Subcutaneous abdominal adipose tissue (tissue), 5 donors: ENCODE measurements at regions not wholly inside any gene's neighbourhood (a gene's known extent, or its start where the extent isn't known, plus 50 kb on each side); places are given as distances from the start of the nearest gene placed in this dataset.
"Not testable (repeated sequence)": the region's sequence is repeated elsewhere in the genome, so short reads cannot be mapped to it uniquely, and the experiment has no call there.

Experiments used
- H3K27ac ChIP-seq: one replicate; pipeline ENCODE4 v1.7.0; 2013; ENCODE audit warnings: low read depth, mild to moderate bottlenecking, inconsistent platforms, low read length, moderate library complexity
- H3K27me3 ChIP-seq, 5 donors: one replicate each; pipeline ENCODE4 v1.7.0; 2013; ENCODE audit warnings: low read length in 5 of 5, inconsistent platforms in 1 of 5; ENCODE audit not compliant: control insufficient read depth in 5 of 5, insufficient read depth in 4 of 5
- H3K36me3 ChIP-seq, 5 donors: one replicate each; pipeline ENCODE4 v1.7.0; 2013; ENCODE audit warnings: low read length in 5 of 5; ENCODE audit not compliant: control insufficient read depth in 5 of 5, insufficient read depth in 5 of 5
- H3K4me1 ChIP-seq, 5 donors: one replicate each; pipeline ENCODE4 v1.7.0; 2013; ENCODE audit warnings: low read length in 5 of 5, mild to moderate bottlenecking in 3 of 5, moderate library complexity in 1 of 5; ENCODE audit not compliant: control insufficient read depth in 5 of 5, insufficient read depth in 5 of 5
- H3K4me3 ChIP-seq, 5 donors: one replicate each; pipeline ENCODE4 v1.7.0; 2013; ENCODE audit warnings: low read length in 5 of 5, low read depth in 1 of 5
- H3K9ac ChIP-seq, 5 donors: one replicate each; pipeline ENCODE4 v1.7.0; 2013; ENCODE audit warnings: low read length in 5 of 5, mild to moderate bottlenecking in 4 of 5, moderate library complexity in 3 of 5
- H3K9me3 ChIP-seq, 5 donors: one replicate each; pipeline ENCODE4 v1.7.0; 2013; ENCODE audit warnings: low read length in 5 of 5; ENCODE audit not compliant: control insufficient read depth in 5 of 5
- donor health status: healthy.
- donor health status: healthy.
- donor health status: healthy.
- donor health status: healthy.
- donor health status: healthy.

DNA sequence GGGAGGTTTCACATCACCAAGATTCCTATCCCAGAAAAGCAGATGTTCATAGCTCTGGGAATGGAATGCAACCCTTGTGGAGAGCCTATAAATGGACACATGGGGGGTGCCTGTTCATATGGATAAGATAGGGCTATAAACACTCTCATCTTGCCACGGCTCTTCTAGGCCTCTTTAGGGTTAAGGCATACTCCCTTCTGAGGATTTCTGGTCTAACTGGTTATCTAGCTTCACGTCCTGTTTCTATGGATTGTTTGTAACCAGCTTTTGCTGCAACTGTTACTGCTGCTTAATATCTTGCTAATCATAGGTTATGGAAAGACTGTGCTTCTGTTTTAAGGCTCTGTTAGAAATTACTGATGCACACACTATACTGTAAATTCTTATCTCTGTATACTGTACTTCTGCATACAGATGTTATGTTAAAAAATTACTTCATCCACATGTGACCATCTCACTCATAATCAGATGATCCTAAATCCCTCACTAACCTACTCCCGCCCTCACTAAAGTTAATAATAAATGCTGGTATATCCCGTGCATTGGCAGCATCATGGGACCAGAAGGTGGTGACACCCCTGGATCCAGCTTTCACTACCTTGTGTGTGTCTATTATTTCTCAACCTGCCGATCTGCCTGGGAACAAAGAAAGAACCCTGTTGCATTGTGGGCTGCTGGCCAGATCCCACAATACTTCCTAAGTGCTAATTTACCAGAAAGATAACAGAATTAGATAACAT, 68.7 kb downstream of the PRKAB2 start:
- not testable (repeated sequence) for H3K4me1 ChIP-seq, H3K27ac ChIP-seq, H3K36me3 ChIP-seq, H3K9ac ChIP-seq, H3K27me3 ChIP-seq, H3K4me3 ChIP-seq, H3K9me3 ChIP-seq

DNA sequence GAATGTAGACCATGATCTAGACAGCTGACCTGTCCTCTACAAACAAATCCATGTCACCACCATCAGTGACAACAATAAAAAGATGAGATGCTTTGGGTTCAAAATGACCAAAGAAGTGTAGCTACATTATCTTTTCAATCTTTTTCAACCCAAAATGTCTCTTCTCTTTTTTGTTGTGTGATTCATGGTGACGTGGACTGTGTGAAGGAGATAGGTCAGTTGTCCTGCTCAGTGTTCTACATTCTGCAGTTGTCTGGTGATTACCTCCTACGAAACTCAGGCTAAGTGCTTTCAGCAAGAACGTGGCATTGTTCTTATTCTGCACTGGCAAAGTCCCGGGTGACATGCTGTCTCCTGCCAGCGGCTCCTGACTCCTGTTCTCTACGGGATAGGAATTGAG, 73.1 kb downstream of the PRKAB2 start:
- no peaks in the 10 kb centered on the region for H3K4me1 ChIP-seq
- H3K36me3 ChIP-seq, result no peaks in the 10 kb centered on the region
- no peak overlapping the region for H3K9ac ChIP-seq
- H3K27me3 ChIP-seq, result no peaks in the 10 kb centered on the region
- no peaks in the 10 kb centered on the region for H3K9me3 ChIP-seq
- no peak overlapping the region for H3K27ac ChIP-seq
- H3K4me3 ChIP-seq, result no peak overlapping the region

DNA sequence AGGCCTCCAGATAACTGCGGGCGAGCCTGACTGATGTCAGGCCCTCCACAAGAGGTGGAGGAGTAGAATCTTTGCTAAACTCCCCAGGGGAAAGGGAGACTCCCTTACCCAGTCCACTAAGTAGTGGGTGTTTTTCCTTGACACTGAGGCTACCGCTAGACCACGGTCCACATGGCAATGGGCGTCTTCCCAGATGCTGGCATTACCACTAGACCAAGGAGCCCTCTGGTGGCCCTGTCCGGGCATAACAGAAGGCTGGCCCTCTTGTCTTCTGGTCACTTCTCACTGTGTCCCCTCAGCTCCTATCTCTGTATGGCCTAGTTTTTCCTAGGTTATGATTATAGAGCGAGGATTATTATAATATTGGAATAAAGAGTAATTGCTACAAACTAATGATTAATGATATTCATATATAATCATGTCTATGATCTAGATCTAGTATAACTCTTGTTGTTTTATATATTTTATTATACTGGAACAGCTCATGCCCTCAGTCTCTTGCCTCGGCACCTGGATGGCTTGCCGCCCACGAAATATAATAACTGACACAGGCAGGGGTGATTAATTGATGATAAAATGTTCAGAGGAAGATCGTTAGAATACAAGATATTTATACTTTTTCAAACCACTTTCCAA, 73.8 kb downstream of the PRKAB2 start:
- not testable (repeated sequence) for H3K4me1 ChIP-seq, H3K36me3 ChIP-seq, H3K27ac ChIP-seq, H3K9ac ChIP-seq, H3K27me3 ChIP-seq, H3K4me3 ChIP-seq, H3K9me3 ChIP-seq

DNA sequence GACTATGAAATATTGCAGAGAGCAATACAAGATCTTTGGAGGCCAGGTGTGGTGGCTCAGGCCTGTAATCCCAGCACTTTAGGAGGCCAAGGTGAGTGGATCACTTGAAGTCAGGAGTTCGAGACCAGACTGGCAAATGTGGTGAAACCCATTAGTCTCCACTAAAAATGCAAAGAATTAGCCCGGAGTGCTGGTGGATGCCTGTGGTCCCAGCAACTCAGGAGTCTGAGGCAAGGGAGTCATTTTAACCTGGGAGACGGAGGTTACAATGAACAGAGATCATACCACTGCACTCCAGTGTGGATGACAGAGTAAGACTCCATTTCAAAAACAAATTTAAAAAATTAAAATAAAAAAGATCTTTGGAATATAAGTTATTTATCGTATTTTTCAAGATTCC, 76.6 kb downstream of the PRKAB2 start:
- Histone ChIP-seq H3K27ac (no peak overlapping the region), H3K4me3 (no peak overlapping the region), H3K4me1 (no peaks in the 10 kb centered on the region), H3K27me3 (no peaks in the 10 kb centered on the region), H3K36me3 (no peaks in the 10 kb centered on the region), H3K9me3 (no peaks in the 10 kb centered on the region), H3K9ac (no peak overlapping the region)

DNA sequence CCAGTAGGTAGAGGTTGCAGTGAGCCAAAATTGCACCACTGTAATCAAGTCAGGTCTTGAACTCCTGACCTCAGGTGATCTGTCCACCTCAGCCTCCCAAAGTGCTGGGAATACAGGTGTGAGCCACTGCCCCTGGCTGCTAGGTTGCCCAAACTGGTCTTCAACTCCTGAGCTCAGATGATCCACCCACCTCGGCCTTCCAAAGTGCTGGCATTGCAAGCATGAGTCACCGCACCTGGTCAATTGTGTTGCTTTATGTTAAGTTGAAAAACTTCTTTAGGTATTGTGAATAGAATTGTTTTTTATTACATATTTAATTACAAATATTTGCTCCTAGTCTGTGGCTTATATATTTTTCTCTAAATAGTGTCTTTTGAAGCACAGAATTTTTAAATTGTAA, 80.5 kb downstream of the PRKAB2 start:
- no peak overlapping the region for H3K27ac ChIP-seq
- no peak overlapping the region for H3K9ac ChIP-seq
- no peaks in the 10 kb centered on the region for H3K36me3 ChIP-seq
- no peaks in the 10 kb centered on the region for H3K27me3 ChIP-seq
- H3K4me1 ChIP-seq, result no peaks in the 10 kb centered on the region
- no peak overlapping the region for H3K4me3 ChIP-seq
- peaks cover 0 to 12% (median 11%) of the 10 kb centered on the region in 5 donors for H3K9me3 ChIP-seq

DNA sequence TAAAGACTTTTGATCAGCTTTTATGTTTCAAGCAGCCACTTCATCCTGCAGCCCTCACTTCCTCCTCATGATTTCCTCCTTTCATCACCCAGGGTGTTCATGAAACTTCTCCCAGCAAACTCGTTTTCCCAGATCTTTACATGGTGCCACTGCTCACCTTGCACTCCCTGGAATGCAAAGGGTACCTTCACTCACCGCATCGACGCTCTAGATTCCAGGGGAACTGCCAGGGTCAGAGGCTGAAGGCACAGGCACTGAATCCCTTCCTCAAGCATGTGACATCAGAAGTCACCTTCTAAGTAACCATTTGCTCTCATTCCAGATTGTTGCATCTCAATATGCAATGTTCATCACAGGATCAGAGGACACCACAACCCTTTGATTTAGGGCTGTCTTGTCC, 82.8 kb downstream of the PRKAB2 start:
- H3K4me1 ChIP-seq, result peaks cover 0 to 11% (median 6%) of the 10 kb centered on the region in 5 donors
- H3K27ac ChIP-seq, result no peak overlapping the region
- no peaks in the 10 kb centered on the region for H3K27me3 ChIP-seq
- peaks cover 0 to 14% (median 11%) of the 10 kb centered on the region in 5 donors for H3K9me3 ChIP-seq
- no peaks in the 10 kb centered on the region for H3K36me3 ChIP-seq
- H3K9ac ChIP-seq, result no peak overlapping the region
- H3K4me3 ChIP-seq, result no peak overlapping the region

DNA sequence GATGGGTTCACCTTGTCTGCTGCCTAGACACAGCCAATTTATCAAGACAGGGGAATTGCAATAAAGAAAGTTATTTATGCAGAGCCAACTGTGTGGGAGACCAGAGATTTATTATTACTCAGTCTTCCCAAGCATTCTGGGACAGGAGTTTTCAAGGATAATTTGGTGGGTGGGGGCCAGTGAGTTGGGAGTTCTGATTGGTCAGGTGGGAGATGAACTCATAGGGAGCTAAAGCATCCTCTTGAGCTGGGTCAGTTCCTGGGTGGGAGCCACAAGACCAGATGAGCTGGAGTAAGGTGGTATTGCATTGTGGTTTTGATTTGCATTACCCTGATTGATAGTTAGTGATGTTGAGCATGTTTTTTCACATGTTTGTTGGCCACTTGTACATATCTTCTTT, 86.1 kb downstream of the PRKAB2 start:
- Histone ChIP-seq H3K27me3 (peaks cover 0 to 10% (median 4%) of the 10 kb centered on the region in 5 donors), H3K27ac (no peak overlapping the region), H3K36me3 (no peaks in the 10 kb centered on the region), H3K4me1 (peaks cover 2 to 18% (median 14%) of the 10 kb centered on the region in 5 donors), H3K9ac (no peak overlapping the region), H3K9me3 (peaks cover 0 to 14% (median 11%) of the 10 kb centered on the region in 5 donors), H3K4me3 (no peak overlapping the region)

DNA sequence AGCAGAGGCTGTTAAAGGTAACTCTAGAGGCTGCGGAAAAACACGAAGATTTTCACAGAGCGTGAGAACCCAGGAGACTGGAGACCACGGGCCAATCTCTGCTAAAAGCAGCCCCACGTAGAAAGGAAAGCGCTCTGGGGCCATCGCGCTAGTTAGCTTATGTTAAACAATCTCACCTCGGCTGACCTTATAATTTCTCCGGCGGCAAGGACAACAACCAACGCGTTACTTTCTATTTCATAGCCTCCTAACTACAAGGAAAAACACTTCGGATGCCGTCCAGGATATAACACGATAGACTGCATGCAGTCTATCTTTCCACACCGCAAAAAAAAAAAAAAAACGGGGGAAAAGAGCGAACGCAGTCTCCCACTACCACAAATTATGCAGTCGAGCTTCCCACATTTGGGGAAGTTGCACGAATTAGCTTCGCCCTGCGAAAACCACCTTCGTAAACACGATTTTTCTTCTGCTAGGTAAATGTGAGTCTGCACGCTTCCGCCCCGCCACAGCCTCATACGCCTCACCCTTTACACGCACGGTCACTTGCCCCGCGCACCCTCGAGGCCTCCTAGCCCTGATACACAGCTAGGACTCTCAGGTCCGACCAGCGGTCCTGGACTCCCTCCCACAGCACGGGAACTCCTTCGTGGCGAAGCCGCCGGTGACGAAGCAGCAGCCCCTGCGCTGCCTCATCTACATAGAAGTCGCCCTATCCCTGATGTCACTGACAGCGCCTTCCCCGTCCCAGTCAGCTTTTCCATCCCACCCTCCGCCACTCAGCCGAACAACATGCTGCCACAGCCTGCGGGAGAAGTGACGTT, 87.8 kb downstream of the PRKAB2 start:
- peak overlapping the region; percentile 67 to 89 (median 76) for H3K4me3 ChIP-seq
- H3K9ac ChIP-seq, result peak overlapping the region; percentile 17 to 79 (median 70)
- H3K4me1 ChIP-seq, result peaks cover 2 to 30% (median 23%) of the 10 kb centered on the region in 5 donors
- H3K27me3 ChIP-seq, result peaks cover 13 to 26% (median 20%) of the 10 kb centered on the region in 5 donors
- H3K9me3 ChIP-seq, result peaks cover 0 to 14% (median 11%) of the 10 kb centered on the region in 5 donors
- H3K27ac ChIP-seq, result peak overlapping the region; percentile 37
- no peaks in the 10 kb centered on the region for H3K36me3 ChIP-seq

DNA sequence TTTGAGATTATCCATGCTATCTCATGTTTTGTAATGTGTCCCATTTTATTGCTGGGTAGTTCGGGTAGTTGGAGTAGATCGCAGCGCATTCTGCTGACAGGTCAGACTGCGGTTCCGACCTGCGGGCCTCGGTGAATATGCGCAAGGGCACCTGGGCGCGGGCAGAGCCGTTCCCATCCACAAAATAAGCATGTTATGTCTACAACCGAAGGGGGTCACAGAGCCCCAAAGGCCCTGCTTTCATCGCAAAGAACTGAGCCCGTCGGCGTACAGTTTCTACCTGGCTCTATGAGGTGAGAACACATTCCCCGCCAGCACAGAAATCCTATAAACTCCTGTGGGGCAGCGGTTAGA, 88.4 kb downstream of the PRKAB2 start:
- H3K9ac ChIP-seq, result peak overlapping the region in 2 of 5 donors; percentile 71 to 79
- H3K36me3 ChIP-seq, result no peaks in the 10 kb centered on the region
- H3K4me1 ChIP-seq, result peaks cover 2 to 35% (median 25%) of the 10 kb centered on the region in 5 donors
- H3K27ac ChIP-seq, result no peak overlapping the region
- H3K27me3 ChIP-seq, result peaks cover 19 to 32% (median 26%) of the 10 kb centered on the region in 5 donors
- H3K4me3 ChIP-seq, result peak overlapping the region; percentile 67 to 89 (median 76)
- H3K9me3 ChIP-seq, result peaks cover 0 to 14% (median 11%) of the 10 kb centered on the region in 5 donors
